Panc1 (cell line): ENCODE measurements at regions not wholly inside any gene's neighbourhood (a gene's known extent, or its start where the extent isn't known, plus 50 kb on each side); places are given as distances from the start of the nearest gene placed in this dataset.

Source experiments
- POLR2AphosphoS5 ChIP-seq: IDR thresholded peaks from 2 replicates; pipeline ENCODE4 v1.6.1; 2012; ENCODE audit warnings: mild to moderate bottlenecking, low read depth, low read length, moderate library complexity
- SIN3A ChIP-seq: IDR thresholded peaks from 2 replicates; pipeline ENCODE4 v1.6.1; 2012; ENCODE audit warnings: low read depth, mild to moderate bottlenecking, low read length, moderate library complexity, borderline replicate concordance; ENCODE audit not compliant: insufficient read depth
- TCF7L2 ChIP-seq: IDR thresholded peaks from 2 replicates; pipeline ENCODE4 v1.6.1; 2011; ENCODE audit warnings: mild to moderate bottlenecking, low read depth, low read length, inconsistent platforms
- TF ChIP-seq, protein P1 (sequence below): fragments of 450-650 bp; IDR thresholded peaks from 2 replicates; pipeline ENCODE4 v1.5.1; 2017; ENCODE audit warnings: mild to moderate bottlenecking
- TF ChIP-seq, protein P2 (sequence below), 2 experiments: IDR thresholded peaks; 2 replicates each; pipeline ENCODE4 v1.6.1; 2011 to 2012; ENCODE audit warnings: low read depth in 2 of 2, control low read depth in 1 of 2, low read length in 1 of 2, mild to moderate bottlenecking in 1 of 2, moderate library complexity in 1 of 2; ENCODE audit not compliant: insufficient read depth in 1 of 2

DNA sequence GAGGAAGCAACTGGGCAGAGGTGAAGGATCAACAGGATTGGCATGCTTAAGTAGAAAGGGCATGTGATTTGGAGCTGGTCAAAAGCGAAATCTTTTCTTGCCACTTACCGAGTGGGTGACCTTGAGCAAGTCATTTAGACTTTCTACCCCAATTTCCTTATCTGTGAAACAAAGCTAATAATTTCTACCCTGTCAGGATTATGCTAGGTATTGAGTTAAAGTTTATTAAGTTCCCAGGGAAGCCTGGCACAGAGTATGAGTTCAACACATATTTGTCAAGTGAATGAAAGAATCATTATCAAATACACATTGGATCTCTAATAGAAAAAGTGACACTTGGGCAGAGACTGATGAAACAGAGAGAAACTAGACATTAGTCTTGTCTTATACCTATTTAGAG lies 66.4 kb upstream of the FRMD4B start:
- TF ChIP-seq, protein P1, sequence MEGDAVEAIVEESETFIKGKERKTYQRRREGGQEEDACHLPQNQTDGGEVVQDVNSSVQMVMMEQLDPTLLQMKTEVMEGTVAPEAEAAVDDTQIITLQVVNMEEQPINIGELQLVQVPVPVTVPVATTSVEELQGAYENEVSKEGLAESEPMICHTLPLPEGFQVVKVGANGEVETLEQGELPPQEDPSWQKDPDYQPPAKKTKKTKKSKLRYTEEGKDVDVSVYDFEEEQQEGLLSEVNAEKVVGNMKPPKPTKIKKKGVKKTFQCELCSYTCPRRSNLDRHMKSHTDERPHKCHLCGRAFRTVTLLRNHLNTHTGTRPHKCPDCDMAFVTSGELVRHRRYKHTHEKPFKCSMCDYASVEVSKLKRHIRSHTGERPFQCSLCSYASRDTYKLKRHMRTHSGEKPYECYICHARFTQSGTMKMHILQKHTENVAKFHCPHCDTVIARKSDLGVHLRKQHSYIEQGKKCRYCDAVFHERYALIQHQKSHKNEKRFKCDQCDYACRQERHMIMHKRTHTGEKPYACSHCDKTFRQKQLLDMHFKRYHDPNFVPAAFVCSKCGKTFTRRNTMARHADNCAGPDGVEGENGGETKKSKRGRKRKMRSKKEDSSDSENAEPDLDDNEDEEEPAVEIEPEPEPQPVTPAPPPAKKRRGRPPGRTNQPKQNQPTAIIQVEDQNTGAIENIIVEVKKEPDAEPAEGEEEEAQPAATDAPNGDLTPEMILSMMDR = no peak
- TF ChIP-seq POLR2AphosphoS5 (no peak), TCF7L2 (no peak), SIN3A (no peak)
- TF ChIP-seq, protein P2, sequence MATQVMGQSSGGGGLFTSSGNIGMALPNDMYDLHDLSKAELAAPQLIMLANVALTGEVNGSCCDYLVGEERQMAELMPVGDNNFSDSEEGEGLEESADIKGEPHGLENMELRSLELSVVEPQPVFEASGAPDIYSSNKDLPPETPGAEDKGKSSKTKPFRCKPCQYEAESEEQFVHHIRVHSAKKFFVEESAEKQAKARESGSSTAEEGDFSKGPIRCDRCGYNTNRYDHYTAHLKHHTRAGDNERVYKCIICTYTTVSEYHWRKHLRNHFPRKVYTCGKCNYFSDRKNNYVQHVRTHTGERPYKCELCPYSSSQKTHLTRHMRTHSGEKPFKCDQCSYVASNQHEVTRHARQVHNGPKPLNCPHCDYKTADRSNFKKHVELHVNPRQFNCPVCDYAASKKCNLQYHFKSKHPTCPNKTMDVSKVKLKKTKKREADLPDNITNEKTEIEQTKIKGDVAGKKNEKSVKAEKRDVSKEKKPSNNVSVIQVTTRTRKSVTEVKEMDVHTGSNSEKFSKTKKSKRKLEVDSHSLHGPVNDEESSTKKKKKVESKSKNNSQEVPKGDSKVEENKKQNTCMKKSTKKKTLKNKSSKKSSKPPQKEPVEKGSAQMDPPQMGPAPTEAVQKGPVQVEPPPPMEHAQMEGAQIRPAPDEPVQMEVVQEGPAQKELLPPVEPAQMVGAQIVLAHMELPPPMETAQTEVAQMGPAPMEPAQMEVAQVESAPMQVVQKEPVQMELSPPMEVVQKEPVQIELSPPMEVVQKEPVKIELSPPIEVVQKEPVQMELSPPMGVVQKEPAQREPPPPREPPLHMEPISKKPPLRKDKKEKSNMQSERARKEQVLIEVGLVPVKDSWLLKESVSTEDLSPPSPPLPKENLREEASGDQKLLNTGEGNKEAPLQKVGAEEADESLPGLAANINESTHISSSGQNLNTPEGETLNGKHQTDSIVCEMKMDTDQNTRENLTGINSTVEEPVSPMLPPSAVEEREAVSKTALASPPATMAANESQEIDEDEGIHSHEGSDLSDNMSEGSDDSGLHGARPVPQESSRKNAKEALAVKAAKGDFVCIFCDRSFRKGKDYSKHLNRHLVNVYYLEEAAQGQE (IDR thresholded peaks at IDR 0.05; ENCODE audit: insufficient read depth in 1 of 2, low read depth in 2 of 2, low read length in 1 of 2) = no peak
